ENCODE measurements at regions not wholly inside any gene's neighbourhood (a gene's known extent, or its start where the extent isn't known, plus 50 kb on each side); places are given as distances from the start of the nearest gene placed in this dataset.

GRCh38 chr15:35167675-35168074 is 82.6 kb upstream of the NANOGP8 start:
- TF ChIP-seq CTCF (IDR thresholded peaks at IDR 0.05) (no peak), POLR2A (IDR thresholded peaks at IDR 0.05) (no peak), EP300 (IDR thresholded peaks at IDR 0.05) (no peak)
- no peaks in the 10 kb centered on the region for H3K9me3 ChIP-seq
- H3K27ac ChIP-seq = no peak overlapping the region
- no peak overlapping the region for H3K4me3 ChIP-seq
- H3K4me1 ChIP-seq = peaks cover 0 to 4% (median 0%) of the 10 kb centered on the region in 4 donors
- 93 to 95% methylated on average over 2 of the region's 2 CpGs for WGBS, 2 donors
- H3K36me3 ChIP-seq = no peaks in the 10 kb centered on the region
- no peak for DNase-seq (ENCODE audit: low spot score in 2 of 2)
- no peaks in the 10 kb centered on the region for H3K27me3 ChIP-seq

- Histone ChIP-seq H3K36me3 (no peaks in the 10 kb centered on the region), H3K4me3 (no peak overlapping the region), H3K4me1 (peaks cover 0 to 4% (median 0%) of the 10 kb centered on the region in 4 donors), H3K27me3 (no peaks in the 10 kb centered on the region), H3K9me3 (no peaks in the 10 kb centered on the region), H3K27ac (no peak overlapping the region)
- no peak for DNase-seq (ENCODE audit: low spot score in 2 of 2)
- WGBS, 2 donors = 69 to 79% methylated on average over 3 of the region's 3 CpGs
- TF ChIP-seq CTCF (IDR thresholded peaks at IDR 0.05) (no peak), POLR2A (IDR thresholded peaks at IDR 0.05) (no peak), EP300 (IDR thresholded peaks at IDR 0.05) (no peak)
Observed at GRCh38 chr15:35166730-35167359, 81.8 kb upstream of the NANOGP8 start.

- WGBS, 2 donors = 91 to 95% methylated on average over 1 of the region's 1 CpG
- no peak overlapping the region for H3K27ac ChIP-seq
Observed at GRCh38 chr15:35161694-35162093, 76.6 kb upstream of the NANOGP8 start.

GRCh38 chr15:35159170-35159569 is 74.1 kb upstream of the NANOGP8 start:
- WGBS, 2 donors = 94 to 97% methylated on average over 2 of the region's 2 CpGs
- no peak for TF ChIP-seq EP300 (IDR thresholded peaks at IDR 0.05)
- no peak for TF ChIP-seq CTCF (IDR thresholded peaks at IDR 0.05)
- no peak for TF ChIP-seq POLR2A (IDR thresholded peaks at IDR 0.05)
- no peaks in the 10 kb centered on the region for H3K27me3 ChIP-seq
- H3K4me1 ChIP-seq = no peaks in the 10 kb centered on the region
- no peak overlapping the region for H3K27ac ChIP-seq
- DNase-seq (ENCODE audit: low spot score in 2 of 2) = no peak
- no peaks in the 10 kb centered on the region for H3K36me3 ChIP-seq
- H3K9me3 ChIP-seq = no peaks in the 10 kb centered on the region
- no peak overlapping the region for H3K4me3 ChIP-seq

More at GRCh38 chr15:35161694-35162093, 76.6 kb upstream of the NANOGP8 start:
- H3K27me3 ChIP-seq = no peaks in the 10 kb centered on the region
- TF ChIP-seq EP300 (IDR thresholded peaks at IDR 0.05) = no peak
- TF ChIP-seq POLR2A (IDR thresholded peaks at IDR 0.05) = no peak
- no peak for TF ChIP-seq CTCF (IDR thresholded peaks at IDR 0.05)
- no peaks in the 10 kb centered on the region for H3K36me3 ChIP-seq
- no peaks in the 10 kb centered on the region for H3K4me1 ChIP-seq
- no peaks in the 10 kb centered on the region for H3K9me3 ChIP-seq
- H3K4me3 ChIP-seq = no peak overlapping the region
- no peak for DNase-seq (ENCODE audit: low spot score in 2 of 2)

GRCh38 chr15:35151782-35152181 is 66.7 kb upstream of the NANOGP8 start:
- Histone ChIP-seq H3K4me1 (no peaks in the 10 kb centered on the region), H3K36me3 (no peaks in the 10 kb centered on the region), H3K27ac (no peak overlapping the region), H3K4me3 (no peak overlapping the region), H3K27me3 (no peaks in the 10 kb centered on the region), H3K9me3 (no peaks in the 10 kb centered on the region)
- 89 to 90% methylated on average over 8 of the region's 8 CpGs for WGBS, 2 donors
- DNase-seq (ENCODE audit: low spot score in 2 of 2) = no peak
- no peak for TF ChIP-seq EP300 (IDR thresholded peaks at IDR 0.05)
- no peak for TF ChIP-seq POLR2A (IDR thresholded peaks at IDR 0.05)
- no peak for TF ChIP-seq CTCF (IDR thresholded peaks at IDR 0.05)
